ENCODE measurements at regions not wholly inside any gene's neighbourhood (a gene's known extent, or its start where the extent isn't known, plus 50 kb on each side); places are given as distances from the start of the nearest gene placed in this dataset.

GRCh38 chr21:32941263-32941662 is 84.5 kb upstream of the OLIG2 start:
- no peak for TF ChIP-seq CTCF (IDR thresholded peaks at IDR 0.05)
- no peak for TF ChIP-seq POLR2A (IDR thresholded peaks at IDR 0.05)
- no peak for TF ChIP-seq EP300 (IDR thresholded peaks at IDR 0.05)
